22Rv1 (cell line): ENCODE measurements at regions not wholly inside any gene's neighbourhood (a gene's known extent, or its start where the extent isn't known, plus 50 kb on each side); places are given as distances from the start of the nearest gene placed in this dataset.

Source experiments
- CTCF ChIP-seq: fragments of 450-650 bp; IDR thresholded peaks from 2 replicates; pipeline ENCODE4 v1.5.1; 2017; ENCODE audit warnings: mild to moderate bottlenecking
- ZFX ChIP-seq: fragments of 450-650 bp; IDR thresholded peaks from 2 replicates; pipeline ENCODE4 v1.6.1; 2017; ENCODE audit warnings: antibody characterized with exemption, borderline replicate concordance

DNA sequence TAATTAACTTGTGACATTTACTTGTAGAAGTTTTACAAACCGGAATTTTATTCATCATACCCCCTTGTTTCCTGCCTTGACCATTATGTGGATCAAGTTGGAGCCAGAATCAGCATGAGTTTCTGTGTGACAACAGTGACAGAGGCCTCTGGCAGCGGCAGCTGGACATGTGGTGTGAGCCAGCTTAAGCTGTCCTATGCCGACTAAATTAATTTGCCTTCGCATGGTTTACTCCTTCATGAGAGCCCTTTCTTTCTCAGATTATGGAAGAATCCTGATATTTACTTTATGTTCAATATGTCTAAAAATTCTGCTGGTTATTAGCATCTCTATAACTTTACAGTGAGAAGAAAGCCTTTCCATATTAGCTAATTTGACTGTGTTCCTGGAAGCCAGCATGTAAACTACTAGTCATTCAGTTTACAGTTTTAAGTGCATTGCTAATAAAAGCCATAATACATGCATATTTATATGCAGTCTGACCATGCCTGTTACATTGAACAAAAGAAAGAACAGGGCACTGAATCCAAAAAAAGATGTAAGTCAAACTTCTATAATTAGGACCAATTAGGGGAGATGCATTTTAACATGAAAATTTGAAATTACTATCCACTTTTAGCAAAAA is 495.8 kb upstream of the ACVR2A start:
- TF ChIP-seq CTCF: no peak
- TF ChIP-seq ZFX: no peak
